Esophagus muscularis mucosa (tissue), 3 donors: ENCODE measurements at regions not wholly inside any gene's neighbourhood (a gene's known extent, or its start where the extent isn't known, plus 50 kb on each side); places are given as distances from the start of the nearest gene placed in this dataset.

Experiments
- CTCF ChIP-seq, 3 experiments: fragments of 200-600 bp in 2 of 3; fragments of 450-650 bp in 1 of 3; sonication (generic) in 2 of 3; IDR thresholded peaks; one replicate each; pipeline ENCODE4 v1.5.1; 2017 to 2019; ENCODE audit warnings: antibody characterized with exemption in 3 of 3, mild to moderate bottlenecking in 2 of 3, moderate library complexity in 1 of 3
- POLR2A ChIP-seq: fragments of 450-650 bp; IDR thresholded peaks from one replicate; pipeline ENCODE4 v1.6.1; 2017; ENCODE audit warnings: antibody characterized with exemption, moderate library complexity, mild to moderate bottlenecking, low read depth

- TF ChIP-seq POLR2A (no peak), CTCF (IDR thresholded peaks at IDR 0.05) (no peak)
Observed at GRCh38 chr11:81377418-81377817, 1356.2 kb downstream of the FAM181B start.
